Subcutaneous abdominal adipose tissue (tissue), 5 donors: ENCODE measurements at regions not wholly inside any gene's neighbourhood (a gene's known extent, or its start where the extent isn't known, plus 50 kb on each side); places are given as distances from the start of the nearest gene placed in this dataset.
"Not testable (repeated sequence)": the region's sequence is repeated elsewhere in the genome, so short reads cannot be mapped to it uniquely, and the experiment has no call there.

Source experiments
- H3K27ac ChIP-seq: one replicate; pipeline ENCODE4 v1.7.0; 2013; ENCODE audit warnings: low read depth, mild to moderate bottlenecking, inconsistent platforms, low read length, moderate library complexity
- H3K27me3 ChIP-seq, 5 donors: one replicate each; pipeline ENCODE4 v1.7.0; 2013; ENCODE audit warnings: low read length in 5 of 5, inconsistent platforms in 1 of 5; ENCODE audit not compliant: control insufficient read depth in 5 of 5, insufficient read depth in 4 of 5
- H3K36me3 ChIP-seq, 5 donors: one replicate each; pipeline ENCODE4 v1.7.0; 2013; ENCODE audit warnings: low read length in 5 of 5; ENCODE audit not compliant: control insufficient read depth in 5 of 5, insufficient read depth in 5 of 5
- H3K4me1 ChIP-seq, 5 donors: one replicate each; pipeline ENCODE4 v1.7.0; 2013; ENCODE audit warnings: low read length in 5 of 5, mild to moderate bottlenecking in 3 of 5, moderate library complexity in 1 of 5; ENCODE audit not compliant: control insufficient read depth in 5 of 5, insufficient read depth in 5 of 5
- H3K4me3 ChIP-seq, 5 donors: one replicate each; pipeline ENCODE4 v1.7.0; 2013; ENCODE audit warnings: low read length in 5 of 5, low read depth in 1 of 5
- H3K9ac ChIP-seq, 5 donors: one replicate each; pipeline ENCODE4 v1.7.0; 2013; ENCODE audit warnings: low read length in 5 of 5, mild to moderate bottlenecking in 4 of 5, moderate library complexity in 3 of 5
- H3K9me3 ChIP-seq, 5 donors: one replicate each; pipeline ENCODE4 v1.7.0; 2013; ENCODE audit warnings: low read length in 5 of 5; ENCODE audit not compliant: control insufficient read depth in 5 of 5
- donor health status: healthy.
- donor health status: healthy.
- donor health status: healthy.
- donor health status: healthy.
- donor health status: healthy.

- no peaks in the 10 kb centered on the region for H3K9me3 ChIP-seq
- no peak overlapping the region for H3K27ac ChIP-seq
- H3K9ac ChIP-seq, result no peak overlapping the region
- no peak overlapping the region for H3K4me3 ChIP-seq
- peaks cover 3 to 16% (median 8%) of the 10 kb centered on the region in 5 donors for H3K27me3 ChIP-seq
- H3K4me1 ChIP-seq, result peaks cover 0 to 8% (median 7%) of the 10 kb centered on the region in 5 donors
- H3K36me3 ChIP-seq, result no peaks in the 10 kb centered on the region
These were observed 83.2 kb downstream of the ASB1 start for GRCh38 chr2:238509903-238510302.

GRCh38 chr2:238510911-238511613 lies 84.3 kb downstream of the ASB1 start:
- no peak overlapping the region for H3K9ac ChIP-seq
- H3K36me3 ChIP-seq, result no peaks in the 10 kb centered on the region
- no peak overlapping the region for H3K4me3 ChIP-seq
- H3K27me3 ChIP-seq, result peaks cover 3 to 14% (median 8%) of the 10 kb centered on the region in 5 donors
- no peak overlapping the region for H3K27ac ChIP-seq
- peaks cover 0 to 8% (median 7%) of the 10 kb centered on the region in 5 donors for H3K4me1 ChIP-seq
- peaks cover 0 to under 1% (median 0%) of the 10 kb centered on the region in 5 donors for H3K9me3 ChIP-seq

- H3K27me3 ChIP-seq, result peaks cover 3 to 13% (median 8%) of the 10 kb centered on the region in 5 donors
- no peak overlapping the region for H3K4me3 ChIP-seq
- H3K9me3 ChIP-seq, result peaks cover 0 to 5% (median 3%) of the 10 kb centered on the region in 5 donors
- H3K36me3 ChIP-seq, result no peaks in the 10 kb centered on the region
- no peak overlapping the region for H3K9ac ChIP-seq
- H3K4me1 ChIP-seq, result peaks cover 0 to 8% (median 7%) of the 10 kb centered on the region in 5 donors
- H3K27ac ChIP-seq, result no peak overlapping the region
These were observed 84.9 kb downstream of the ASB1 start for GRCh38 chr2:238511614-238511950.

DNA sequence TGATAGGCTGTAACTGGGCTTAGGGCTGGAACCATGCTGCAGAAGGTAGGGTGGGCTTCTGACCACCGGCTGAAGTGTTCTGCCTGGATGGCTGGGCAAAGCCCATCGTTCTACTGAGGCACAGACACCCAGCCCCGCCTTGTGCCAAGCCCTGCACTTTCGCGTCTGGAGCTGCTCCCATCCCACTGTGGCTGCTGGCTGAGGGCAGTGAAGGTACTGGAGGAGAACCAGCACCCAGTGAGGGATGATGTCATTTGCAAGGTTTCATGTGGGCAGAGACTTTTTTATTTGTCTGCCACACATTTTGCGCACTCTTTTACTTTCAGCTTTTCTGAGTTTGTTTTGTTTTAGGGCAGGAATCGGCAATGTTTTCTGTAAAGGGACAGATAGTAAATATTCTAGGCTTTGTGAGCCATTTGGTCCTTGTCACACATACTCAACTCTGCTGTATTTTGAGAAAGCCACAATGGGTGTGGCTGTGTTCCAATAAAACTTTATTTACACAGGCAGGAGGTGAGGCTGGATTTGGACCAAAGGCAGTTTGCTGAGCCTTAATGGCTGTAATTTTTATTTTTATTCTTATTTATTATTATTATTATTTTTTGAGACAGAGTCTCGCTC lies 85.6 kb downstream of the ASB1 start:
- peaks cover 5 to 13% (median 9%) of the 10 kb centered on the region in 5 donors for H3K9me3 ChIP-seq
- peaks cover 3 to 13% (median 8%) of the 10 kb centered on the region in 5 donors for H3K27me3 ChIP-seq
- no peak overlapping the region for H3K9ac ChIP-seq
- H3K27ac ChIP-seq, result no peak overlapping the region
- H3K4me1 ChIP-seq, result peaks cover 0 to 8% (median 7%) of the 10 kb centered on the region in 5 donors
- no peak overlapping the region for H3K4me3 ChIP-seq
- H3K36me3 ChIP-seq, result no peaks in the 10 kb centered on the region

GRCh38 chr2:238513346-238513745 lies 86.6 kb downstream of the ASB1 start:
- Histone ChIP-seq H3K36me3 (no peaks in the 10 kb centered on the region), H3K9me3 (peaks cover 8 to 22% (median 17%) of the 10 kb centered on the region in 5 donors), H3K27me3 (peaks cover 0 to 9% (median 5%) of the 10 kb centered on the region in 5 donors), H3K4me1 (peaks cover 0 to 8% (median 7%) of the 10 kb centered on the region in 5 donors), H3K27ac (no peak overlapping the region), H3K9ac (no peak overlapping the region), H3K4me3 (no peak overlapping the region)

- peaks cover 8 to 27% (median 23%) of the 10 kb centered on the region in 5 donors for H3K9me3 ChIP-seq
- H3K27ac ChIP-seq, H3K9ac ChIP-seq: not testable (repeated sequence)
These were observed 87.3 kb downstream of the ASB1 start for GRCh38 chr2:238514024-238514423.

DNA sequence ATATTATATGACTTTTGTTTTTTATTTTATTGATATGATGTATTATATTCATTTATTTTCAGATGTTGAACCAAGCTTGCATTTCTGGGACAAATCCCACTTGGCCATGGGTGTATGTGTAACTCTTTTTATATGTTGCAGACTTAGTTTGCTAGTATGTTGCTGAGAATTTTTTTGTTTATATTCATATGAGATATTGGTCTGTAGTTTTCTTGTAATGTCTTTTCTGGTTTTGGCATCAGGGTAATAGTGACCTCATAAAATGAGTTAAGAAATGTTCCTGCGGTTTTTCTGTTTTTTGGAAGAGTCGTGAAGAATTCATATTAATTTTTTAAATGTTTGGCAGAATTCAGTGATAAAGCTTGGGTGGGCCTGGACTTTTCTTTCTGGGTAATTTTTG lies 88.7 kb downstream of the ASB1 start:
- no peaks in the 10 kb centered on the region for H3K36me3 ChIP-seq
- no peak overlapping the region for H3K4me3 ChIP-seq
- no peak overlapping the region for H3K9ac ChIP-seq
- H3K4me1 ChIP-seq, result no peaks in the 10 kb centered on the region
- no peak overlapping the region for H3K27ac ChIP-seq
- peaks cover 0 to 5% (median 0%) of the 10 kb centered on the region in 5 donors for H3K27me3 ChIP-seq
- H3K9me3 ChIP-seq, result peaks cover 8 to 27% (median 23%) of the 10 kb centered on the region in 5 donors

More at GRCh38 chr2:238514024-238514423, 87.3 kb downstream of the ASB1 start:
- not testable (repeated sequence) for H3K4me3 ChIP-seq, H3K4me1 ChIP-seq, H3K36me3 ChIP-seq, H3K27me3 ChIP-seq

- H3K36me3 ChIP-seq, result no peaks in the 10 kb centered on the region
- peaks cover 8 to 27% (median 25%) of the 10 kb centered on the region in 5 donors for H3K9me3 ChIP-seq
- H3K27ac ChIP-seq, result no peak overlapping the region
- H3K4me1 ChIP-seq, result no peaks in the 10 kb centered on the region
- H3K4me3 ChIP-seq, result peak overlapping the region in 1 of 5 donors; percentile 17
- H3K9ac ChIP-seq, result no peak overlapping the region
- H3K27me3 ChIP-seq, result peaks cover 0 to 3% (median 0%) of the 10 kb centered on the region in 5 donors
These were observed 90.5 kb downstream of the ASB1 start for GRCh38 chr2:238517209-238517608.

DNA sequence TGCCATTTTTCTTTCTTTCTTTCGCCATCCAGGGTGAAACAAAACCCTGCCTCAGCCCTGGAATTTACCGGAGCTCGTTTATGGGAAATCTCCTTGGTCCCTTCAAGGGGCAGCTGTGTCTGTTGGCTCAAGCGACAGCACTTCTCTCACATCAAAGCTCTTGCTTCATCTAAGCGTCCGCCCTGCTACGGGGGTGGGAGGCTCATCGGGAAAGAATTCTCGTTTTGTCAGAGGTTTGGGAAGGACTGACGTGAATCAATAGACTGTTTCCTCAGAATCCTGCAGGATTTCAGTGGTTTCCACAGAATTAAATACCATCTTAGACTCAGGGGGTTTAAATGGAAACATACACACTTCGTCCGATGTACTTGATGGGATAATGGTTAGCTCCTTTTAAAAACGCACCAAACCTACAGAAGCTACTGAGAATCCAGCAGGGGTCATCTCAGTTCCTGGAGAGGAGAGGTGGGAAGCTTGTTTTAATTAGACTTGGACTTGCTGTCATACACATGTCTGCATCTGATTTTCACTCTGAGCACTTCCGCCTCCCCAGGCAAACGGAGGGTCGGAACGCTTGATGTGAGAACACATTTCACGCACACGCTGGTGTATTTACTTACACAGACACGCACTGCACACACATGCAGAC lies 91.6 kb downstream of the ASB1 start:
- Histone ChIP-seq H3K9me3 (peaks cover 8 to 27% (median 25%) of the 10 kb centered on the region in 5 donors), H3K9ac (no peak overlapping the region), H3K4me3 (peak overlapping the region in 1 of 5 donors; percentile 5), H3K36me3 (no peaks in the 10 kb centered on the region), H3K4me1 (peaks cover 0 to 1% (median under 1%) of the 10 kb centered on the region in 5 donors), H3K27me3 (peaks cover 0 to 5% (median 2%) of the 10 kb centered on the region in 5 donors), H3K27ac (no peak overlapping the region)

DNA sequence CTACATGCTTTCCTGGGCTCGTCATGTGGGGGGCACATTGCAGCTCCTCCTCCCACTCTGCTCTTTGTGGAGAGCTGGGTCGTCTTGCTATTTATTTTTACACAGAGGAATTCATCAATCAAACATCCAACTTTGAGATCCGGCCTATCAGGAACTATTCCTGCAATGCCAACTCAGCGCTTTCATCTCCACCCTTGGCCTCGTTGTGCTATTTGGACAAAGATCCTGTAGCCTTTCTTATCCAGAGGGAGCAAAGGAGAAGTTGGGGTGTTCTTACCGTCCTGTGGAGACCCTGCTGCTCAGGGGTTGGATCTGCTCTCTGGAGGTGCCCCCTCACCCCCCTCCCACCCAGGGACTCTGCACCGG lies 92.1 kb downstream of the ASB1 start:
- H3K9me3 ChIP-seq, result peaks cover 8 to 27% (median 25%) of the 10 kb centered on the region in 5 donors
- H3K4me1 ChIP-seq, result peaks cover 0 to 6% (median 5%) of the 10 kb centered on the region in 5 donors
- H3K4me3 ChIP-seq, result no peak overlapping the region
- no peaks in the 10 kb centered on the region for H3K36me3 ChIP-seq
- H3K27me3 ChIP-seq, result peaks cover 3 to 10% (median 6%) of the 10 kb centered on the region in 5 donors
- no peak overlapping the region for H3K27ac ChIP-seq
- H3K9ac ChIP-seq, result no peak overlapping the region
